GM12878 (cell line): ENCODE measurements at regions not wholly inside any gene's neighbourhood (a gene's known extent, or its start where the extent isn't known, plus 50 kb on each side); places are given as distances from the start of the nearest gene placed in this dataset.

ENCODE experiments used
- ATAC-seq: fragments of 200-7000 bp; cut with Tn5 transposase; 3 replicates; pipeline ENCODE4 v1.9.1; 2020; ENCODE audit warnings: mild to moderate bottlenecking, moderate library complexity
- BruUV-seq: library from RNA; stranded (reverse); fragments of 400-500 nt; replicated peaks from 2 replicates; lab custom pipeline; 2021; lab: Mats Ljungman, UMichigan
- CTCF ChIA-PET: fragments of 300-600 bp; sonication (Branson Sonifier 250); formaldehyde crosslinking; extraction: SDS; loops from one replicate; lab custom pipeline; 2021; ENCODE audit warnings: inconsistent platforms; lab: Yijun Ruan, JAX
- POLR2A ChIA-PET: fragments of 350-600 bp; formaldehyde crosslinking; extraction: SDS; loops from one replicate; lab custom pipeline; 2021; ENCODE audit warnings: inconsistent platforms; lab: Charles Lee
- RAD21 ChIA-PET: fragments of 300-600 bp; sonication (Branson Sonifier 250); formaldehyde crosslinking; loops from one replicate; lab custom pipeline; 2023; ENCODE audit warnings: antibody characterized with exemption; ENCODE audit not compliant: unreplicated experiment; lab: Charles Lee
- SMC1A ChIA-PET: fragments of 300-600 bp; sonication (Branson Sonifier 250); formaldehyde crosslinking; loops from one replicate; lab custom pipeline; 2023; ENCODE audit not compliant: unreplicated experiment, uncharacterized antibody; lab: Charles Lee
- DNase-seq: peaks from one replicate; pipeline ENCODE4 v3.0.0-alpha.2; 2011; ENCODE audit warnings: low read depth, low spot score
- FAIRE-seq: peaks from 3 replicates; lab custom pipeline; 2011; peaks lifted over from hg19 to GRCh38; lab: Jason Lieb, UNC
- H2AFZ ChIP-seq: 2 replicates; pipeline ENCODE4 v1.6.0; 2011; ENCODE audit warnings: low read depth, low read length, control low read depth; ENCODE audit not compliant: control insufficient read depth
- H3K27ac ChIP-seq: 2 replicates; pipeline ENCODE4 v1.5.1; 2011; ENCODE audit warnings: control low read depth; ENCODE audit not compliant: control insufficient read depth, insufficient read depth
- H3K27me3 ChIP-seq, 2 experiments: replicated peaks in 1 of 2; 2 replicates each; pipeline versions ENCODE4 v1.6.0 to v1.6.1; 2011; ENCODE audit warnings: low read length in 1 of 2; ENCODE audit not compliant: control insufficient read depth in 2 of 2, insufficient read depth in 2 of 2
- H3K36me3 ChIP-seq, 2 experiments: 2 replicates each; pipeline ENCODE4 v1.5.1; 2011; ENCODE audit warnings: low read length in 1 of 2; ENCODE audit not compliant: control insufficient read depth in 2 of 2, insufficient read depth in 2 of 2
- H3K4me1 ChIP-seq: 2 replicates; pipeline ENCODE4 v1.6.1; 2011; ENCODE audit warnings: mild to moderate bottlenecking, low read length, moderate library complexity, mixed read lengths; ENCODE audit not compliant: control insufficient read depth, insufficient read depth
- H3K4me2 ChIP-seq: 2 replicates; pipeline ENCODE4 v1.6.0; 2011; ENCODE audit warnings: control low read depth; ENCODE audit not compliant: control insufficient read depth, insufficient read depth
- H3K4me3 ChIP-seq: fragments of 200-600 bp; sonication (generic); 2 replicates; pipeline ENCODE4 v1.5.1; 2016
- H3K79me2 ChIP-seq: 2 replicates; pipeline ENCODE4 v1.6.0; 2011; ENCODE audit warnings: low read length; ENCODE audit not compliant: control insufficient read depth, insufficient read depth
- H3K9ac ChIP-seq: 2 replicates; pipeline ENCODE4 v1.8.0; 2011; ENCODE audit warnings: low read length, control low read depth, mixed read lengths; ENCODE audit not compliant: control insufficient read depth, insufficient read depth
- H3K9me3 ChIP-seq: replicated peaks from 3 replicates; pipeline ENCODE4 v1.5.1; 2011; ENCODE audit warnings: mild to moderate bottlenecking, low read length; ENCODE audit not compliant: control insufficient read depth, insufficient read depth
- H4K20me1 ChIP-seq: 2 replicates; pipeline ENCODE4 v1.6.0; 2011; ENCODE audit not compliant: control insufficient read depth, insufficient read depth
- BCL3 ChIP-seq: IDR thresholded peaks from 2 replicates; pipeline ENCODE4 v1.6.1; 2011; ENCODE audit warnings: borderline replicate concordance, low read depth, mild to moderate bottlenecking, moderate library complexity, low read length; ENCODE audit not compliant: insufficient read depth, poor library complexity, severe bottlenecking
- CBFB ChIP-seq: IDR thresholded peaks from 2 replicates; pipeline ENCODE4 v1.6.1; 2016; ENCODE audit warnings: antibody characterized with exemption, low read depth
- CHD2 ChIP-seq: IDR thresholded peaks from 2 replicates; pipeline ENCODE4 v1.6.1; 2011; ENCODE audit warnings: low read depth, low read length, improper control_type of control experiment, borderline replicate concordance
- CREB1 ChIP-seq: IDR thresholded peaks from 2 replicates; pipeline ENCODE4 v1.6.1; 2012; ENCODE audit warnings: low read depth, mild to moderate bottlenecking, inconsistent platforms
- DPF2 ChIP-seq: fragments of 450-650 bp; IDR thresholded peaks from 2 replicates; pipeline ENCODE4 v1.6.1; 2017; ENCODE audit warnings: mild to moderate bottlenecking
- GABPA ChIP-seq: IDR thresholded peaks from 2 replicates; pipeline ENCODE4 v1.6.1; 2014; ENCODE audit warnings: antibody characterized with exemption, low read depth, mild to moderate bottlenecking, inconsistent platforms
- HCFC1 ChIP-seq: fragments of 150-350 bp; IDR thresholded peaks from 2 replicates; pipeline ENCODE4 v1.6.1; 2014; ENCODE audit warnings: low read length
- MLLT1 ChIP-seq: fragments of 450-650 bp; IDR thresholded peaks from 2 replicates; pipeline ENCODE4 v1.6.1; 2016; ENCODE audit warnings: mild to moderate bottlenecking
- NFXL1 ChIP-seq: fragments of 450-650 bp; IDR thresholded peaks from 2 replicates; pipeline ENCODE4 v1.6.1; 2017; ENCODE audit warnings: antibody characterized with exemption, mild to moderate bottlenecking, borderline replicate concordance
- NR2C1 ChIP-seq: fragments of 450-650 bp; IDR thresholded peaks from 2 replicates; pipeline ENCODE4 v1.6.1; 2017; ENCODE audit warnings: antibody characterized with exemption, mild to moderate bottlenecking, moderate library complexity
- PML ChIP-seq: IDR thresholded peaks from 2 replicates; pipeline ENCODE4 v1.6.1; 2012; ENCODE audit warnings: low read length, inconsistent platforms
- POLR2A ChIP-seq: IDR thresholded peaks from 2 replicates; pipeline ENCODE4 v1.6.1; 2011; ENCODE audit warnings: low read depth, mild to moderate bottlenecking, low read length
- SREBF2 ChIP-seq: IDR thresholded peaks from 2 replicates; pipeline ENCODE4 v1.6.1; 2012; ENCODE audit warnings: mild to moderate bottlenecking, low read length
- SRF ChIP-seq, 2 experiments: IDR thresholded peaks; 2 replicates each; pipeline ENCODE4 v1.6.1; 2011; ENCODE audit warnings: low read depth in 2 of 2, low read length in 2 of 2, mild to moderate bottlenecking in 1 of 2, moderate library complexity in 1 of 2
- TCF12 ChIP-seq: IDR thresholded peaks from 2 replicates; pipeline ENCODE4 v1.6.1; 2011; ENCODE audit warnings: low read depth, mild to moderate bottlenecking, low read length
- YY1 ChIP-seq: IDR thresholded peaks from 2 replicates; pipeline ENCODE4 v1.6.1; 2011; ENCODE audit warnings: low read depth, mild to moderate bottlenecking, low read length
- ZBED1 ChIP-seq: IDR thresholded peaks from 2 replicates; pipeline ENCODE4 v1.6.1; 2016; ENCODE audit warnings: borderline replicate concordance
- WGBS: methylation state at CpG from one replicate; pipeline ENCODE4 v1.1.6; 2016; ENCODE audit warnings: low lambda C conversion rate; ENCODE audit not compliant: insufficient replicate concordance, insufficient coverage; ENCODE audit errors: missing lambda C conversion rate; 5-methylcytosine and 5-hydroxymethylcytosine counted together
- in situ Hi-C: fragments of 300-500 bp; cut with MboI; formaldehyde crosslinking; loops from 9 replicates; pipeline ENCODE4 v1.14.3; 2018; ENCODE audit warnings: mixed read lengths
- intact Hi-C: fragments of 100-400 bp; cut with micrococcal nuclease; formaldehyde crosslinking; loops from one replicate; pipeline ENCODE4 v1.14.2; 2022; ENCODE audit not compliant: unreplicated experiment

- TF ChIP-seq MLLT1 = no peak
- no peak for TF ChIP-seq TCF12
Observed at GRCh38 chr11:70735976-70736375, 337.6 kb downstream of the CTTN start (continued).

GRCh38 chr11:70736461-70736860 is 338.1 kb downstream of the CTTN start:
- 17% methylated on average over 9 of the region's 9 CpGs for WGBS
- ChIA-PET SMC1A (no interaction called here), CTCF (no interaction called here), POLR2A (no interaction called here), RAD21 (no interaction called here)
- FAIRE-seq = no peak
- no peak overlapping the region for H3K4me2 ChIP-seq
- no peak overlapping the region for H3K4me3 ChIP-seq
- H3K79me2 ChIP-seq = no peaks in the 10 kb centered on the region
- H3K27ac ChIP-seq = no peak overlapping the region
- no peak overlapping the region for H2AFZ ChIP-seq
- no peaks in the 10 kb centered on the region; a peak in 1 of 4 replicates for H3K27me3 ChIP-seq
- H4K20me1 ChIP-seq = no peaks in the 10 kb centered on the region
- no peaks in the 10 kb centered on the region for H3K36me3 ChIP-seq
- TF ChIP-seq POLR2A (no peak), TCF12 (no peak), CREB1 (no peak), GABPA (no peak), NR2C1 (no peak), NFXL1 (no peak), HCFC1 (no peak), YY1 (no peak), SREBF2 (no peak), BCL3 (no peak), PML (no peak), CBFB (no peak), ZBED1 (no peak), CHD2 (no peak), SRF (IDR thresholded peaks at IDR 0.05; ENCODE audit: low read depth in 2 of 2, low read length in 2 of 2) (no peak), DPF2 (no peak)
- no peak for DNase-seq
- in situ Hi-C loops (no loop called here), intact Hi-C loops (no loop called here)
- no peak for ATAC-seq
- no TSS peak for BruUV-seq
- no peaks in the 10 kb centered on the region for H3K4me1 ChIP-seq
- no peaks in the 10 kb centered on the region; the same call in 2 of the 3 replicates for H3K9me3 ChIP-seq
- H3K9ac ChIP-seq = no peak overlapping the region
